ENCODE measurements at regions not wholly inside any gene's neighbourhood (a gene's known extent, or its start where the extent isn't known, plus 50 kb on each side); places are given as distances from the start of the nearest gene placed in this dataset.

- Mint-ChIP-seq H3K4me3 (no peak overlapping the region), H3K4me1 (no peaks in the 10 kb centered on the region), H3K27me3 (ENCODE audit: low read depth) (no peaks in the 10 kb centered on the region), H3K9me3 (peaks cover 13% of the 10 kb centered on the region), H3K36me3 (ENCODE audit: low read depth) (peaks cover 4% of the 10 kb centered on the region), H3K27ac (ENCODE audit: unreplicated experiment) (no peak overlapping the region)
- DNase-seq (ENCODE audit: low read depth, low spot score) = no peak
- no peak for TF ChIP-seq CTCF (conservative IDR thresholded peaks at IDR 0.05)
Measured at GRCh38 chr14:71270111-71270510, 362.9 kb downstream of the PCNX1 start.

GRCh38 chr14:71271166-71271945, 364.1 kb downstream of the PCNX1 start:
- no peak overlapping the region for H3K27ac Mint-ChIP-seq (ENCODE audit: unreplicated experiment)

DNA sequence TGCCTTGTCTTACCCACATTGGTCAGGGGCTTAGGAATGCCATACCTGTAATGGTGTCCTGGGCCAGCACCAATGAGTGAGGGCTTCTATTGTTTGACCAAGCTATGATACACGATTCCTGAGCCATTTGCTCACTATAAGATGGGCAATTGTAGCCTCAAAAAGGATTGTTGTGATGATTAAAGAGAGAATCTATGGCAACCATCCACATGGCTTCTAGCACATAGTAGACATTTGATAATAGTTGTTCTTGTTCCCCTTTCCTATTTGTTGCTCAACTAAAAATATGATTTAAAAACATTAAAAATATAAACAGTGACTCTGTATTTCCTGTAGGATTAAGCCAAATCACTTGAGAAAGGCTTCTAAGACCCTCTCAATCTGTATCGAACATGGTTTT, 366.1 kb downstream of the PCNX1 start:
- no peaks in the 10 kb centered on the region for H3K27me3 Mint-ChIP-seq (ENCODE audit: low read depth)
- H3K36me3 Mint-ChIP-seq (ENCODE audit: low read depth) = peaks cover 2% of the 10 kb centered on the region
- no peak overlapping the region for H3K4me3 Mint-ChIP-seq
- H3K9me3 Mint-ChIP-seq = peaks cover 11% of the 10 kb centered on the region
- no peaks in the 10 kb centered on the region for H3K4me1 Mint-ChIP-seq
- H3K27ac Mint-ChIP-seq (ENCODE audit: unreplicated experiment) = no peak overlapping the region
- no peak for TF ChIP-seq CTCF (conservative IDR thresholded peaks at IDR 0.05)
- DNase-seq (ENCODE audit: low read depth, low spot score) = no peak

More at GRCh38 chr14:71271166-71271945, 364.1 kb downstream of the PCNX1 start:
- TF ChIP-seq CTCF (conservative IDR thresholded peaks at IDR 0.05) = no peak
- peaks cover 4% of the 10 kb centered on the region for H3K36me3 Mint-ChIP-seq (ENCODE audit: low read depth)
- DNase-seq (ENCODE audit: low read depth, low spot score) = no peak
- peaks cover 13% of the 10 kb centered on the region for H3K9me3 Mint-ChIP-seq
- no peaks in the 10 kb centered on the region for H3K4me1 Mint-ChIP-seq
- H3K4me3 Mint-ChIP-seq = no peak overlapping the region
- H3K27me3 Mint-ChIP-seq (ENCODE audit: low read depth) = no peaks in the 10 kb centered on the region

DNA sequence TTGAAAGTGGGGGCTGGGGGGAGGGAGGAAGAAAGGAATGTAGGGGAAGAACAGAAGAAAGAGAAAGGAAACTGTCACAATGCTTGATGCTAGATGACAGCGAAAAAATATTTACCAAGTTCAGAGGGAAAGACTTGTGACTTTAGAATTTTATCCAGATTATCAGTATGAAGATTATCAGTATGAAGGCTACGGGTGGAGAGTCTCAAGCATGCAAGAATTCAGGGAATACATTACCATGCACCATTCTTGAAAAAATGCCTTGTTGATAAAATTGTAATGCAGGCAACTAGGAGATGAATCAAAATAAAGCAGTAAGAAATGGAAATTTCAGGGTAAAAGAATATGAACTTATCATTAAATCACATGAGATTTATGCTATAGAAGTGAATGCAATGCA, 376.8 kb downstream of the PCNX1 start:
- no peak for TF ChIP-seq CTCF (conservative IDR thresholded peaks at IDR 0.05)
- no peak overlapping the region for H3K4me3 Mint-ChIP-seq
- H3K36me3 Mint-ChIP-seq (ENCODE audit: low read depth) = no peaks in the 10 kb centered on the region
- no peaks in the 10 kb centered on the region for H3K4me1 Mint-ChIP-seq
- no peak for DNase-seq (ENCODE audit: low read depth, low spot score)
- H3K27ac Mint-ChIP-seq (ENCODE audit: unreplicated experiment) = no peak overlapping the region
- peaks cover 2% of the 10 kb centered on the region for H3K27me3 Mint-ChIP-seq (ENCODE audit: low read depth)
- H3K9me3 Mint-ChIP-seq = peaks cover 2% of the 10 kb centered on the region

DNA sequence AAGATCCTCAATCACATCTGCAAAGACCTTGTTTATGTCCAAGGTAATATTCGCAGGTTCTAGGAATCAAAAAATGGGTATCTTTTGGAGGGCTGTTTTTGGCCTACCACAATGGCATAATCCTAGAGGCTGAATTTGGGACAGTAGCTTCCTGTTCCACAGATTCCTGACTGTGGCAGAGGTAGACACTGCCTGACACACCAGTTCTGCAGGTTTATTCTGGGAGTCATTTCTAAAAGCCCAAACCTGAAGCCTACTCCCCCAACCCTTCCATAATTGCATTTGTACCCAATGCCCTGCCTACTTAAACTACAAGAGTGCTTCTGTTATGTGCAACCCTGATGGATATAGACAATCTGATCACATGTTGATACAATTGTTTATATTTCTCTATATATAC, 378.9 kb downstream of the PCNX1 start:
- Mint-ChIP-seq H3K27me3 (ENCODE audit: low read depth) (peaks cover 2% of the 10 kb centered on the region), H3K27ac (ENCODE audit: unreplicated experiment) (no peak overlapping the region), H3K9me3 (peaks cover 2% of the 10 kb centered on the region), H3K4me1 (peaks cover 7% of the 10 kb centered on the region), H3K36me3 (ENCODE audit: low read depth) (no peaks in the 10 kb centered on the region), H3K4me3 (no peak overlapping the region)
- no peak for DNase-seq (ENCODE audit: low read depth, low spot score)
- no peak for TF ChIP-seq CTCF (conservative IDR thresholded peaks at IDR 0.05)

All from neural crest cell (in vitro differentiated cells).